IPS DF 19.7 (cell line): ENCODE measurements at regions not wholly inside any gene's neighbourhood (a gene's known extent, or its start where the extent isn't known, plus 50 kb on each side); places are given as distances from the start of the nearest gene placed in this dataset.
A peak's percentile ranks its signal among the peaks of the same experiment; 100 is the strongest.
"Not testable (repeated sequence)": the region's sequence is repeated elsewhere in the genome, so short reads cannot be mapped to it uniquely, and the experiment has no call there.

Experiments
- DNase-seq: peaks from one replicate; pipeline ENCODE4 v3.0.0-alpha.2; 2013; ENCODE audit warnings: low read depth, low spot score

DNA sequence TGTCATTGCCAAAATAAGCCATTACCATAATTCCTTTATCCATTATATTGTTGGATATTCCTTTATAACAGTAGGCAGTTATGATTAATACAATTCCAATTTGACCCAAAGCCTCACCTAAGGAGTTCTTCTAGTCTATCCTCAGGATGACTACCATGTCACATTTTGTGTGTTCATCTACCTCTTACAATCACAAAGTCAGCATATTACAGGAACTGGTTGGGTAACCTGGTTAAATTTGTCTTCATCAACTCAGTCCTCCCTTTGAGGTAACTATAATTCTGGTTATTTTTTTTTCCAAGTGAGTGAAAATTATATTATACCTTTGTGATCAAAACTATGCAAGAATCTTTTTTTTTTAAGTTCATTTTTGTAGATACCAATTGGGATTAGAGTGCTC is 540.5 kb downstream of the BTBD3 start:
- DNase-seq = no peak

DNA sequence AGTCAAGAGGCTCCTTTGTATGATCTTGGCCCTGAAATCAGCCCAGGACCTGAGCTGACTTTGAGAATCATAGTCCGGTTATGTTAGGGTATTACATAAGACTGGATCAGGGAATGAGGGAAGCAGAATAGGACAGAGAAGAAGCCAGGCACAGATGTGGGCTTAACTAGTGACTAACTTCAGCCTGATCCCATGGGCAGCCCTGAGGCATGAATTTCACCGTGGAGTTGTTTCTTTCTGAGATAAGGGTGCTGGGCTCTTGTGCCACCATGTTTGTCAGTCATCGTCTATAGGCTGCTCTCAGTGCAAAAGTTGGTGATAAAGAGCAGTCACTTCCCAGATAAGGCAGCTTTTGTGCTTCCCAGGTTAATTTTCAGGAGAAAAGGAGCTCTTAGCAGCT is 544.7 kb upstream of the SPTLC3 start:
- no peak for DNase-seq

DNA sequence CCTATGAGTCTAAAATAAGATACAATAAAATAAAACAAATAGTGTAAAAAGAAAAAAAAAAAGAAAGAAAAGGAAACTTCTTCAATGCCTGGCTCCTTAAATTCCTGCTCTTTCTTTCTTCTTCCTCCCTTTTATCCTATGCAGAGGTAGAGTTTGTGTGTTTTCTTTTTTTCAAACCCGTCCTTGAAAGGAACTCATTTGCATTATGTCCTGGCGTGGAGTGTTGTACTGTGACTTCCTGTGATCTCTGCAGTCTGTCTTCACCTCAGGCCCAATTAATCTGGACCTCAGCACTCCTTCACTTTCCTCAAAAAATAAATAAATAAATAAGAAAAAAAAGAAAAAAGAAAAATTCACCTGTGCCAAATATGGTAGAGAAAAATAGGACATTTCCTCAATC is 541.9 kb upstream of the SPTLC3 start:
- DNase-seq = peak; percentile 12

DNA sequence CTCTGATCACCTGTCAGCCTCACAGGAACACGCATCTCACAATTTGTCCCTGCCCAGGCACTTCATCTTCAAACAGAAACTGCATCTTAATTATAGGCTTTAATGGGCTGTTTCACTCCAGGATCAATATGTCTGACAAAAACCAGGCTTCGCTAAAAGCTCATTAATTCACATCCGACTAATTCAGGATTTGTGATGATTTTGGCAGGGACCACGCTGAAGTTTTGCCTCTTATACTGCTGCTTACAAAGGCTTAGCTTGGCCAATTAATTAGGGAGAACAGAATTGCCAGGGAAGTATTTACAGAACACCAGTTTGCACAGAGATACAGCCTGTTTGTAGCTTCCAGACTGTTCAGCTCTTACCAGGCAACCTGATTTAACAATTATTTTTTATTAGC is 541.0 kb upstream of the SPTLC3 start:
- no peak for DNase-seq

DNA sequence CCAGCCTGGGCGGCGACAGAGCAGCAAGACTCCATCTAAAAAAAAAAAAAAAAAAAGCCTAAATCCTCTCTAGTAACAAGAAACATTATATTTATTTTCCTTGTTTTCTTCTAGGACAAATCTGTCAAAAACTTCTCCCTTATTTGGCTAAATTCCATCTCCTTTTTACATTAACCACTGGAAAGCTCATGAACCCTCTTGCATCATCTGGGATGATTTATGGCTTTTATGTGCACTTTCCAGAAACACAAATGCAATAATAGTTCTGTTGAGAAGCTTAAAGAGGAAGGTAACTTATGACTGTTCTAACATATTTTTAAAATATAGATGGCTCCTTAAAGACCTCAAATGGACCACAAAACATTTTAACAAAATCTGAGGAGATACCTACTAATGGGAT is 526.1 kb upstream of the SPTLC3 start:
- DNase-seq = no peak

DNA sequence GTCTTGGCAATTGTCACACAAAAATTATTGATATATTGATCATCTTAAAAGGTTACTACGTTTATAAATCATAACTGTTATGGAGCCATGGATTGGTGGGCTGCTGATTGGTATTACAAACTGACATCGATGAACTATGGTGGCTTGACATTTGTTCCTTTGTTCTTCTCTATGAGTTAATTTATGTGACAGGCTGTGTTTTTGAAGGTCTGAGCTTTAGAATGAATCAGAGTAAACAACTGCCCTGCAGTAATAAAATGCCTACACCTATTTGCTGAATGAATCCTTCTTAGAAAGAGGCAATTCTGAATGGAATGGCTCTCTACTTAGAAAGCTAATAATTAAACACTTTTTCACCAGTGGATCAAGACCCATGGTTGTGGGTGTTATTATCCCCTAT is 506.3 kb upstream of the SPTLC3 start:
- no peak for DNase-seq

DNA sequence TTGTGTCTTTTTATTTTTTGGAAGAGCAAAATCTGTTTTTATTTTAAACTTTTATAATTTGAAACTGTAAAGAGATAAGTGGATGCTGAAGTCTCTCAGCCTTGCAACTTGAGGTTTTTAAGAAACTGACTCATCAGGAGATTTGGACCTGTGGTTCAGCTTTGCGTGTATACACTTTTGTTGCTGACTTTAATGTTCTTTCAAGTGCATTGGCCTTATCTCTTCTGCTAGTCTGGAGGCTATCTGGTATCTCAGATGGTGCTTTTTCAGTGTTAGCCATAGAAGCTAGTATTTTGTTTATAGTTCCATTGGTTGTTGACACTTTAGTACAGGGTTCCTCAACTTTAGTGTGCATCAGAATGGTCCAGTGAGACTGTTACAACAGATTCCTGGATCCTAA is 504.0 kb upstream of the SPTLC3 start:
- DNase-seq = no peak

DNA sequence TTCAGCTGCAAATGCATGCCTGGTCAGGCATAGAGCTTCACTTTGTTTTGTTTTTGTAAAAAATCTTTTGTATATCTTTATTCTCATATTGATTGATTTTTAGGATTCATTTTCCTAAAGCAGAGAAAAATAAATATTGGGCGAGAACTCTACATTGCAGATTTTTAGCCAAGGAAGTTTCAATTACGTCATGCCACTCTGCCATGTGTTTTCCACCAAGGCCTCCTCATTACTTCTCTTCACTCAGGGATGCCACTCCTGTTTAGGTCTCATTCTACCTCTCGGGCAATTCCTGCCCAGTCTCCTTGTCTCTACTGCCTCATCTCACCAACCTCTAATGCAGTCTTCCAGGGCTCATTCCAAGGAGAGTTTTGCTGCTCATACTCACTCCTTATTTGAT is 497.3 kb upstream of the SPTLC3 start:
- DNase-seq = no peak

DNA sequence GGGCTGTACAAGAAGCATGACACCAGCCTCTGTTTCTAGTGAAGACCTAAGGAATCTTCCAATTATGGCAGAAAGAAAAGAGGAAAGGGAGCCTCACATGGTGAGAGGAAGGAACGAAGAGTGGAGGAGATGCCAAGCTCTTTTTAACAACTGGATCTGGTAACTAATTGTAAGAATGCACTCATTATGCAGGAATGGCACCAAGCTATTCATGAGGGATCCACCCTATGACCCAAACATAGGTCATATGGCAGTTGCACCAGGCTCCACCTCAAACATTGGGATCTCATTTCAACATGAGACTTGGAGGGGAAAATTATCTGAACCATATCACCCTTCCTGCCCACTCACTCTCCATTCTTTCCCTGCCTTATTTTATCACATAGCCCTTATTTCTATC is 496.0 kb upstream of the SPTLC3 start:
- no peak for DNase-seq

DNA sequence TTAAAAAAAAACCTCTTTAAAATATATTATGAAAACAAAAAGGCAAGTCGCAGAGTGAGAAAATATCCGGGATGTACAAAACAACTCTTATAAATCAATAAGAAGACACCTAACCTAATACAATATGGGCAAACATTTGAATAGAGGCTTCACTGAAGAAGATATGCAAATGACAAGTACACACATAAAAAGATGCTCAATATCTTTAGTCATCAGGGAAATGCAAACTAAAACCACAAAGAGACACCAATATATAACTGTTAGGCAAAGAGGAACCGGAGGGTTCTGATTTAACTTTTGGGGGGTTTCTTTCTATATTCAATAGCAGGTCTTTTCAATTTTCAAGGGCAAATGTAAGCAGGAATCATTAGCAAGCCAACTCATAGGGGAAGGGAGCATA is 480.7 kb upstream of the SPTLC3 start:
- no peak for DNase-seq

DNA sequence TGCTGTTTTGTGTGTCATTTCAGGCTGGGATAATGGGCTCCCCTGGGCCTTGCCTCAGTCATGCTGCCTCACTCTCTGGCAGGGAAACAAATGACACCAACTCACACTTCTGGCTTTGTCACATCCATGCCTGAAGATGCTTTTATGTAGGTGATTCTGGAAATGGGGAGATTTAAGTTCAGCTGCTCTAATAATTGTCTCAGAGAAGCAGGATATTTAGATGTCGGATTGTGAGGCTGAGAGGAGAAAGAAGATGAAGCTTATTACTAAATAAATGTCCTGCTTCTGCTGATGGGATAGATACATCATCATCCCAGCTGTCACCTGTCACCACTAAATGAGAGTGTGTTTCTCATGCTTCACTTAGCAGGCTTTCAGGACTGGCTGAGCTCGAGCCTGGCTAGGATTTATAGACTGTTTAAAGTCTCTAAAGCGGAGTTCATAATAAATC is 480.2 kb upstream of the SPTLC3 start:
- DNase-seq = no peak

DNA sequence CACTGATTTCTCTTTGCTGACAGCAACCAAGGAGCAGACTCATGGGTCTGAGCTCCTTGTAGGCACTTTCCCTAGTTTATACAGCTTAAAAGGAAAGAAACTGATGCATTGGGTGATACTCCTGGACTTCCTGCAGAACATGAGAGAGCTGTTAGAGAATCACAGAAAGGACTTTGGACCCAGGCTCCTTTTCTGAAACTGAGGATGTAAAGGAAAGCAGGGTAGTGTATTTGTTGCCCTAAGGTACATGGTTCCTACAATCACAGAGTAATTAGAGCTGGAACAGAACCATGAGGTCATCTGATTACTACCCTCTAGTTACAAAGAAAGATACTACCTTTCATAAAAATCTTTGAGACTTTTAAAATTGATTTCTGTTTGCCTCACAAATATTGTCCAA is 477.1 kb upstream of the SPTLC3 start:
- no peak for DNase-seq

DNA sequence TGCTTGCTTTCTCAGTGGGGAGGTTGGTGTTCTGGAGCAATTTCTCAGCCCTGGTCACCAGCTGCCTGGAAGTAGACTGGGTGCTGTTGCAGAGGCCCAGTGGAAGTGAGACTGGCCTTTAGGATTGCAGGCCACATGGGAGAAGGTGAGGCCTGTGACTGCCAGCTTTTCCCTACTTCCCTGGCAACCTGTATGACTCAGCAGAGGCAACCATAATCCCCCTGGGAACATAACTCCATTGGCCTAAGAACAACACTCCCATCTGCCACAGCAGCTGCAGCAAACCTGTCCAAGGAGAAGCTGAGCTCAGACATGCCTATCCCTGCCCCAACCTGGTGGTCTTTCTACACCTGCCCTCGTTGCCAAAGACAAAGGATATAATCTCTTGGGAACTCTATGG is 473.5 kb upstream of the SPTLC3 start:
- DNase-seq = no peak

DNA sequence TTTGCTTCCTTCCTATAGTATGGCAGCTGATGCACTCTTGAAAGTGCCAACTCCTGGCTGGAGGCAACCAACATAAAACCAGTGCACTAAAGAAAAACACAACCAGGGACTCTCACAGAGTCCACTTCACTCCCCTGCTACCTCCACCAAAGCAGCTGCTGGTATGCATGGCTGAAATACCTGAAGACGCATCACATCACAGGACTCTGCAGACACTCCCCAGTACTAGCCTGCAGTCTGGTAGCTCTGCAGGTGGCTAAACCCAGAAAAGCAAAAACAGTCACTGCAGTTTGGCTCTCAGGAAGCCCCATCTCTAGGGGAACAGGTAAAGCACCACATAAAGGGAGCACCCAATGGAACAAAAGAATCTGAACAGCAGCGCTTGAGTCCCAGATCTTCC is 473.0 kb upstream of the SPTLC3 start:
- peak; percentile 25 for DNase-seq

DNA sequence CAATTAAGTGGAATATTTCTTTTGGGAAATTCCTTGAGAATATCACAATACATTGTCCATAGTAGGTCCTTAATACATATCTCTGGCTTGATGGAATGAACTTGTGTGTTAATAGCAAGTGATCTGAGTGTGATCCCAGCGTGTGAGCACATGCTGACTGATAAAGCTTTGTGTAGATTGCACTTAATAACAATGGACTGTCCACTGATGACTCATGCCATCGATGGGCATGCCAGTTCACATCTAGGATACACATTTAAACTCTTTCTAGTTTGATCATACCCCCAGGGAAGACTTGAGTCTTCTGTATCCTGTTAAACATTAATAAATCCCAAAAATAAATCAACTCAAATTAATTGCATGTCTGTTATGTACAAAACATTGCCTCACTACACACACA is 454.3 kb upstream of the SPTLC3 start:
- DNase-seq = no peak

DNA sequence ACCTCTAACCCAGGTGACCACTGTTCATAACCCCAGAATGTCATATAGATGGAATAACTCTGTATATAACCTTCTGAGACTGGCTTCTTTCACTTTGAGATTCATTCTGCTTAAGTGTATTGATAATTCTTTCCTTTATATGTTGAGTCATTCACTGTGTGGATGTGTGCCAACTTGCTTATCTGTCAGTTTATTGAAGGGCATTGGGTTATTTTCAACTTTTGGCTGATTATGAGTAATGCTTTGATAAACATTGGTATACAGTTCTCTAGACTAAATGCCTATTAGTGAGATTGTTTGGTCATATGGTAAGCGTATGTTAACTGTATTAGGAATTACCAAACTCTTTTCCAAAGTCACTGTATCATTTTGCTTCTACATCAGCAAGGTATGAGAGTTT is 453.4 kb upstream of the SPTLC3 start:
- no peak for DNase-seq

DNA sequence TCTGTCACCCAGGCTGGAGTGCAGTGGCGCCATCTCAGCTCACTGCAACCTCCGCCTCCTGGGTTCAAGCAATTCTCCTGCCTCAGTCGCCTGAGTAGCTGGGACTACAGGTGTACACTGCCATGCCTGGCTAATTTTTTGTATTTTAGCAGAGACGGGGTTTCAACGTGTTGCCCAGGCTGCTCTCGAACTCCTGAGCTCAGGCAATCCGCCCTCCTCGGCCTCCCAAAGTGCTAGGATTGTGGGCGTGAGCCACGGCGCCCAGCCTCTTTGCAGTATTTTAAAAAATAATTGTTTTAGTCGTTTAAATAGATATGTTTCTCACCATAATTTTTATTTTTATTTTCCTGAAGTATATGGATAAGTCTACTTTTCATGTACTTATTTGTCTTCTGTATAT is 452.9 kb upstream of the SPTLC3 start:
- not testable (repeated sequence) for DNase-seq

DNA sequence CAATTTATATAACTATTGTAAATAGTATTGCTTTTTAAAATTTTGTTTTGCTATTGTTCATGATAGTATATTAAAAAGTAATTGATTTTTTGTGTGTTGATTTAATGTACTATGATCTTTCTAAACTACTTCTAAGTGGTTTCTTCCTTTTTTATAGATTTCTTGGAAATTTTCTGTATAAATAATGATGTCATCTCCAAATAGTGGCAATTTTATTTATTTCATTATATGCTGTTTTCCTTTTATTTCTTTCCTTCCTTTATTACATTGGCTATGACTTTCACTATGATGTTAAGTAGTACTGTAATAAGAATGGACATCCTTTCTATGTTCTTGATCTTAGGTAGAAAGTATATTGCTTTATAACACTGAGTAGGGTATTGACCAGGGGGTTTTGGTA is 451.5 kb upstream of the SPTLC3 start:
- DNase-seq = no peak

DNA sequence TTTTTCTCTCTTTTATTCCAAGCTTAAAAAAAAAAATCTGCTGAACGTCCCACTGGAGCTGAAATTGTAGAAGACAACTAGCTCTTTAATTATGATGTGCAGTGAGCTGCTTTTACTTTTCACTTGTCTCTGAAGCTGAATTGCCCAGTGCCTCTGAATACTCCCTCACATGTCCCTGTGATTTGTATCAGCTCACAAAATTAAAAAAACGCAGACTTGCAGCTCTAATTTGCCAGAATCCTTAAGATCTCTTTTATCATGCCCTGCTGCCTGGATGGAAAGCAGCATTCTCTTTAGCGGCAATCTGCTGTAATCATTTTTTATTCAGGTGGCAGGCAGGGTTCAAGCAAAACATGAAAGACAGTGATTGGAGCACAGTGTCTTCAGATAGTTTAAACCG is 443.8 kb upstream of the SPTLC3 start:
- DNase-seq = no peak

DNA sequence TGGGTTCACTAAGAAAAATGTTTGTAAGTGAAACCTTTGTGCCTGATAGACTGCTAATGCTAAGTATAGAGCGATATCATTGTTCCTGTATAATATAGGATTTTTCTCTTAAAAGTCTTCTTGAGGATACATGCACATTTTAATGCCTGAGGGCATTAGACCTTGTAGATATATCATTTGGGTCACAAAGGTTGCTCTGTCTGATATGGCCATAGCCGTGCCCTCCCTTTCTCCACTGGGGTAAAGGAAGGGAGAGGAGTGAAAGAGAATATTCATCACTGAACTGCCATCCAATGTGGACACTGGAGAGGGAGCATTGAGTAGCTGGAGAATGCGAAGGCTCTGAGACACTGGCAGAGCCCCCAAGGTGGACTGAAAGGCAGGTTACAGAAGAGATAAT is 442.2 kb upstream of the SPTLC3 start:
- DNase-seq = no peak

DNA sequence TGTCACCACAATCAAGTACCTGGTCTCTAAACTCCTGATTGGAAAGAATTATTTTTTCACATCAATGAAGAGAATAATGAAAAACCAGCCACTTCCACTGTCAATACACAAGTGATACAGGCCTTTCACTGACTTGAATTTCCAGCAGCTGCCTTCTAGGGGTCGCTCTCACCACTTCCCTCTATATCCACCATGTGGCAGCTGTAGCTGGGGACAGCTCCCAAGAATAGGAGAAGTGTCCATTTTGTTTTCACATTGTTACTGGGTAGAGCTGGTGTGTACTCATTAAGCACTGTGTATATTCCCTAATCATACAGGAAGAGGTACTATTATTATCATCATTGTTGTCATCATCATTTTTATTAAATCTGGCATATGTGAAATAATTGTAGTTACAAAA is 438.4 kb upstream of the SPTLC3 start:
- DNase-seq = peak; percentile 61

DNA sequence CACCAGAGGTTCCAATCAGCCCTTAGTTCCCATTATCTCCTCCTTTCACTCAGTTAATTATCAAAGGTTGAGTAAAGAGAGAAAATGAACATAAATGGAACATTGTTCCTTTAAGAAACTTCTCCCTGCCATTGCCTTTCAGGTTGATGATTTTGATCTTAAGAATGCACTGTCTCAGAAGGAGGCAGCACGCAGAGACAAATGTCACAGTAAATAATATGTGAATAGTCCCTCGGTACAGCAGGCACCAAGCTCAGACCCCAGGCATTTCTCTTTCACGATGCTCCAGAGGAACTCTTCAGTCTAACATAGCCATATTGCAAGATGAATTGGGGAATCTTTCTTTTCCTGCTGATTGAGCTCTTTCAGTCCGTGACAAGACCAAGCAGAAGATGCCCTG is 435.3 kb upstream of the SPTLC3 start:
- DNase-seq = no peak

DNA sequence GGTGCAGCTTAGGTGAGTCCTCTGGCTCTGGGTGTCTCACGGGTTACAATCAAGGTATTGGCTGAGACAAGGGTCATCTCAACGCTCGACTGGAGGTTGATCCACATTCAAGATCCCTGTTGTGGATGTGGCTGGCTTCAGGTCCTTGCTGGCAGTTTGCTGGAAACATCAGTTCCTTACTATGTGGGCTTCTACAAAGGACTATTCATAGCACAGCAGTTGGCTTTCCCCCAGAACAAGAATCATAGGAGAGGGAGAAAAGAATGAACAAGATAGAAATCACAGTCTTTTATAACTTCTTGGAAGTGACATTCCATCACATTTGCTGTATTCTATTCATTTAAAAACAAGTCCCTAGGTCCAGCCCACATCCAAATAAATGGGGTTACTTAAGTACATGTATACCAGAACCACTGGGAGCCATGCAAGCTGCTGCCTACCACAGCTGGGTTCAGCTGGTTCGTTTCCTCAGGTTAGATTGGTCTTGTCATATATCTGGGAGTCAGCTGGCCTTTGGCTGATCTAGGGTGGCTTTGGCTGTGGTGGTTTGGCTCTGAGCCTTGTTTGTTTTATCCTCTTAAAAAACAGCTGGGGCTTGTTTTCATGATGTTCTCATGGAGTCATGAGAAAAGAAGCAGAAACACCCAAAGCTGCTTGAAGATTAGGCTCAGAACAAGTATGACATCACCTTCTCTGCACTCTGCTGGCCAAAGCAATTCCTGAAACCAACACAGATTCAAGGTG is 433.2 kb upstream of the SPTLC3 start:
- no peak for DNase-seq

DNA sequence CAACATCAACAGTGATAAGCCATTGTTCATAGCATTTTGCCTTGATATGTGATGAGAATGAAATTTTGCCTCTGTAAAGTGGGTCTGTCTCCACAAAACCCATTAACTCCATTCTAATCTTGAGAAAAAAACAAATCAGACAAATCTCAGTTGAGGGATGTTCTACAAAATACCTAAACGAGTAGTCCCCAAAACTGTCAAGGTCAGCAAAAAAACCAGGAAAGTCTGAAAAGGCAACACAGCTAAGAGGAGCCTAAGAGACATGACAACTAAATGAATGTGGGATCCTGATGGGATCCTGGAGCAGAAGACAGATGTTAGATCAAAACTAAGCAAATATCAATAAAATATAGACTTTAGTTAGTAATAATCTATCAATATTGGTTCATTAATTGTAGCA is 431.6 kb upstream of the SPTLC3 start:
- no peak for DNase-seq
